Osteoblast (primary cell): ENCODE measurements at regions not wholly inside any gene's neighbourhood (a gene's known extent, or its start where the extent isn't known, plus 50 kb on each side); places are given as distances from the start of the nearest gene placed in this dataset.

Source experiments
- DNase-seq: peaks from one replicate; pipeline ENCODE4 v3.0.0; 2011; ENCODE audit warnings: low spot score, mixed read lengths; ENCODE audit not compliant: insufficient read length; ENCODE audit errors: missing footprints
- H2AFZ ChIP-seq: 2 replicates; pipeline ENCODE4 v1.6.0; 2011; ENCODE audit warnings: mild to moderate bottlenecking, low read length
- H3K27ac ChIP-seq: 2 replicates; pipeline ENCODE4 v1.5.1; 2011; ENCODE audit warnings: mild to moderate bottlenecking, low read depth, low read length, moderate library complexity
- H3K27me3 ChIP-seq: 2 replicates; pipeline ENCODE4 v1.6.0; 2012; ENCODE audit warnings: mild to moderate bottlenecking, control low read depth, inconsistent platforms, low read length, moderate library complexity; ENCODE audit not compliant: insufficient read depth
- H3K36me3 ChIP-seq: 2 replicates; pipeline ENCODE4 v1.5.1; 2011; ENCODE audit warnings: mild to moderate bottlenecking, low read length, control low read depth, moderate library complexity; ENCODE audit not compliant: insufficient read depth
- H3K4me1 ChIP-seq: 2 replicates; pipeline ENCODE4 v1.5.1; 2011; ENCODE audit warnings: mild to moderate bottlenecking, low read length, control low read depth, moderate library complexity; ENCODE audit not compliant: insufficient read depth
- H3K4me2 ChIP-seq: 2 replicates; pipeline ENCODE4 v1.6.0; 2011; ENCODE audit warnings: mild to moderate bottlenecking, low read length; ENCODE audit not compliant: insufficient read depth
- H3K4me3 ChIP-seq: fragments of 200-600 bp; sonication (generic); 3 replicates; pipeline ENCODE4 v1.5.1; 2012; ENCODE audit warnings: mild to moderate bottlenecking, low read length, inconsistent platforms; ENCODE audit not compliant: insufficient read depth
- H3K79me2 ChIP-seq: 2 replicates; pipeline ENCODE4 v1.6.0; 2012; ENCODE audit warnings: mild to moderate bottlenecking, low read length, control low read depth, inconsistent platforms; ENCODE audit not compliant: insufficient read depth
- H3K9me3 ChIP-seq: 2 replicates; pipeline ENCODE4 v1.5.1; 2011; ENCODE audit warnings: low read depth, low read length, control low read depth
- H4K20me1 ChIP-seq: 2 replicates; pipeline ENCODE4 v1.6.0; 2012; ENCODE audit warnings: mild to moderate bottlenecking, low read length, control low read depth; ENCODE audit not compliant: insufficient read depth
- TF ChIP-seq, protein P1 (sequence below): IDR thresholded peaks from 2 replicates; pipeline ENCODE4 v1.5.1; 2011; ENCODE audit warnings: mild to moderate bottlenecking, low read depth, low read length, moderate library complexity; ENCODE audit errors: extremely low read depth

- Histone ChIP-seq H3K4me1 (no peaks in the 10 kb centered on the region), H3K4me3 (no peak overlapping the region), H3K36me3 (no peaks in the 10 kb centered on the region), H3K4me2 (no peak overlapping the region), H3K27me3 (no peaks in the 10 kb centered on the region), H3K9me3 (no peaks in the 10 kb centered on the region), H3K79me2 (no peaks in the 10 kb centered on the region), H2AFZ (no peak overlapping the region), H4K20me1 (no peaks in the 10 kb centered on the region), H3K27ac (no peak overlapping the region)
- TF ChIP-seq, protein P1, sequence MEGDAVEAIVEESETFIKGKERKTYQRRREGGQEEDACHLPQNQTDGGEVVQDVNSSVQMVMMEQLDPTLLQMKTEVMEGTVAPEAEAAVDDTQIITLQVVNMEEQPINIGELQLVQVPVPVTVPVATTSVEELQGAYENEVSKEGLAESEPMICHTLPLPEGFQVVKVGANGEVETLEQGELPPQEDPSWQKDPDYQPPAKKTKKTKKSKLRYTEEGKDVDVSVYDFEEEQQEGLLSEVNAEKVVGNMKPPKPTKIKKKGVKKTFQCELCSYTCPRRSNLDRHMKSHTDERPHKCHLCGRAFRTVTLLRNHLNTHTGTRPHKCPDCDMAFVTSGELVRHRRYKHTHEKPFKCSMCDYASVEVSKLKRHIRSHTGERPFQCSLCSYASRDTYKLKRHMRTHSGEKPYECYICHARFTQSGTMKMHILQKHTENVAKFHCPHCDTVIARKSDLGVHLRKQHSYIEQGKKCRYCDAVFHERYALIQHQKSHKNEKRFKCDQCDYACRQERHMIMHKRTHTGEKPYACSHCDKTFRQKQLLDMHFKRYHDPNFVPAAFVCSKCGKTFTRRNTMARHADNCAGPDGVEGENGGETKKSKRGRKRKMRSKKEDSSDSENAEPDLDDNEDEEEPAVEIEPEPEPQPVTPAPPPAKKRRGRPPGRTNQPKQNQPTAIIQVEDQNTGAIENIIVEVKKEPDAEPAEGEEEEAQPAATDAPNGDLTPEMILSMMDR, result no peak
- no peak for DNase-seq
Observed at GRCh38 chr4:32429151-32429550, 1709.0 kb downstream of the PCDH7 start.

GRCh38 chr4:32435308-32435707, 1715.1 kb downstream of the PCDH7 start:
- TF ChIP-seq, protein P1, result no peak
- Histone ChIP-seq H3K4me3 (no peak overlapping the region), H4K20me1 (no peaks in the 10 kb centered on the region), H3K79me2 (no peaks in the 10 kb centered on the region), H3K36me3 (no peaks in the 10 kb centered on the region), H2AFZ (no peak overlapping the region), H3K27me3 (no peaks in the 10 kb centered on the region), H3K9me3 (peaks cover 4% of the 10 kb centered on the region), H3K27ac (no peak overlapping the region), H3K4me2 (no peak overlapping the region), H3K4me1 (no peaks in the 10 kb centered on the region)
- DNase-seq, result no peak

DNA sequence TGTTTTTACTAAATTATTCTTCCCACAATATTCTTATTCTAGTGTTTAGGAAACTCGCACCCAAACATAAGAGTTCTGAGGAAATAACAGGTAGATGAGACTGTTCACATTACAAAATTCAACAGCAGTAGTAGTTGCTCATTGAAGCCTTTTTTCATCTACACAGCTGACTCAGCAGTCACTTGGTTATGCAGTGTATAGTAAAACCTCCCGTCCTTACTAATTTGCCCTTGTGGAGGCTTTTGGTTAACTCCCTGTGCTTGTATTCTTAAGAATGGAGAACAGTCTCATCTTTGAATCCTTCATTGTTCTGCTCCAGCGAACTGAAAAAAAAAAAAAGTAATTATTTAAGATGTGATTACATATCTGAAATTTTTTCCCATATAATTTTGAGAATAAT, 1716.6 kb downstream of the PCDH7 start:
- H4K20me1 ChIP-seq, result no peaks in the 10 kb centered on the region
- no peak overlapping the region for H3K27ac ChIP-seq
- peaks cover 4% of the 10 kb centered on the region for H3K9me3 ChIP-seq
- TF ChIP-seq, protein P1, result no peak
- no peak overlapping the region for H3K4me2 ChIP-seq
- H3K36me3 ChIP-seq, result no peaks in the 10 kb centered on the region
- no peaks in the 10 kb centered on the region for H3K4me1 ChIP-seq
- no peaks in the 10 kb centered on the region for H3K27me3 ChIP-seq
- DNase-seq, result peak; percentile 25
- H3K79me2 ChIP-seq, result no peaks in the 10 kb centered on the region
- H2AFZ ChIP-seq, result no peak overlapping the region
- no peak overlapping the region for H3K4me3 ChIP-seq

DNA sequence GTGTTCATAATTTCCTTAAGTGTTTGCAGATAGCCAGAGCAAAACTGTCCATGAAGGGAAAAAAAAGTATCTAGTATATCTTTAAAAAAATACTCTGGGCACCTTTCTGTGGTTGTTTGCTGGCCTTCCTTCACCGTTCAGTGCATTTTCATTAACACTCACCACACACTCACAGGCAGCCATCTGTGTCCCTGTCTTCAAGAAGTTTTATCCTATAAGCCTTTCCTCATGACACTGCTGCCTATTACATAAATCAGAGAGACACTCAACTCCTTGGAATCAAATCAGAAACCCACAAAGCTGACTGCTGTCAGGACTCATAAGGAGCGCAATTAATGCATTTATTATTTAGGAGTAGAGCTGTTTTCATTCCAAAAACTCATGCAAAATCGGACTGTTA, 1720.2 kb downstream of the PCDH7 start:
- no peak overlapping the region for H3K4me2 ChIP-seq
- DNase-seq, result no peak

More for the DNA sequence above, 1720.2 kb downstream of the PCDH7 start:
- Histone ChIP-seq H4K20me1 (no peaks in the 10 kb centered on the region), H3K4me3 (no peak overlapping the region), H3K27ac (no peak overlapping the region), H3K36me3 (no peaks in the 10 kb centered on the region), H3K27me3 (no peaks in the 10 kb centered on the region), H3K79me2 (no peaks in the 10 kb centered on the region), H3K4me1 (no peaks in the 10 kb centered on the region), H2AFZ (no peak overlapping the region), H3K9me3 (peaks cover 4% of the 10 kb centered on the region)
- TF ChIP-seq, protein P1, result no peak
